ENCODE measurements at regions not wholly inside any gene's neighbourhood (a gene's known extent, or its start where the extent isn't known, plus 50 kb on each side); places are given as distances from the start of the nearest gene placed in this dataset.

DNA sequence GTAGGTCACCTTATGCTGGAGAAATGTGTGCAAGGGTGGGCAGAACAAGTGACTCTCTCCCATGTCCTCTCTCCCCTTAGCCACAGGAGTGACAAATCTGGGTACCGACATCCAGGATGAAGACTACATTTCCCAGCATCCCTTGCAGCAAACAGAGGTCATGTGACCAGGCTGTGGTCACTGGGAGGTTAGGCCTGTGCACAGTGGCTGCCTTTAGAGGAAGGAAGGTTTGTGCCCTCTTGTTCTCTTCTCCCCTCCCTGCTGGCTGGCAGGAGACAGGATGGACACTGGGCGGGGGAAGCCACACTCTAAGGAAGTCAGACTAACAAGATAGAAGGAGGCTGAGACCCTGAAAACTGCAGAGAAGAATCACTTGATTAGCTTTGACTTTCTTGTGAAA lies 360.2 kb downstream of the PREX1 start:
- BruUV-seq (replicated peaks): no TSS peak
- no peaks in the 10 kb centered on the region for H3K36me3 ChIP-seq (ENCODE audit: insufficient read depth, low read length, poor library complexity, severe bottlenecking)
- intact Hi-C loops (cut with micrococcal nuclease; ENCODE audit: unreplicated experiment): no loop called here
- TF ChIP-seq, protein P1, sequence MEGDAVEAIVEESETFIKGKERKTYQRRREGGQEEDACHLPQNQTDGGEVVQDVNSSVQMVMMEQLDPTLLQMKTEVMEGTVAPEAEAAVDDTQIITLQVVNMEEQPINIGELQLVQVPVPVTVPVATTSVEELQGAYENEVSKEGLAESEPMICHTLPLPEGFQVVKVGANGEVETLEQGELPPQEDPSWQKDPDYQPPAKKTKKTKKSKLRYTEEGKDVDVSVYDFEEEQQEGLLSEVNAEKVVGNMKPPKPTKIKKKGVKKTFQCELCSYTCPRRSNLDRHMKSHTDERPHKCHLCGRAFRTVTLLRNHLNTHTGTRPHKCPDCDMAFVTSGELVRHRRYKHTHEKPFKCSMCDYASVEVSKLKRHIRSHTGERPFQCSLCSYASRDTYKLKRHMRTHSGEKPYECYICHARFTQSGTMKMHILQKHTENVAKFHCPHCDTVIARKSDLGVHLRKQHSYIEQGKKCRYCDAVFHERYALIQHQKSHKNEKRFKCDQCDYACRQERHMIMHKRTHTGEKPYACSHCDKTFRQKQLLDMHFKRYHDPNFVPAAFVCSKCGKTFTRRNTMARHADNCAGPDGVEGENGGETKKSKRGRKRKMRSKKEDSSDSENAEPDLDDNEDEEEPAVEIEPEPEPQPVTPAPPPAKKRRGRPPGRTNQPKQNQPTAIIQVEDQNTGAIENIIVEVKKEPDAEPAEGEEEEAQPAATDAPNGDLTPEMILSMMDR (conservative IDR thresholded peaks at IDR 0.05; ENCODE audit: low read depth, low read length): no peak
- TF ChIP-seq EZH2 (IDR thresholded peaks at IDR 0.05; ENCODE audit: borderline replicate concordance, low read depth, low read length, poor library complexity, severe bottlenecking): no peak
- H3K27ac ChIP-seq (ENCODE audit: low read depth, low read length, poor library complexity, severe bottlenecking): no peak overlapping the region
- DNase-seq (ENCODE audit: low spot score): no peak
- no peaks in the 10 kb centered on the region for H3K4me1 ChIP-seq (ENCODE audit: insufficient read depth, low read length, poor library complexity, severe bottlenecking)
- CTCF ChIA-PET: no interaction called here
- H3K27me3 ChIP-seq (replicated peaks; ENCODE audit: insufficient read depth, low read depth, low read length, poor library complexity): peaks cover 46% of the 10 kb centered on the region
- H3K9me3 ChIP-seq (ENCODE audit: low read depth, low read length, poor library complexity, severe bottlenecking): no peaks in the 10 kb centered on the region
- POLR2A ChIA-PET (ENCODE audit: low non-redundant PET): no interaction called here
- no peak overlapping the region for H3K4me3 ChIP-seq (ENCODE audit: low read depth, low read length, poor library complexity, severe bottlenecking)

DNA sequence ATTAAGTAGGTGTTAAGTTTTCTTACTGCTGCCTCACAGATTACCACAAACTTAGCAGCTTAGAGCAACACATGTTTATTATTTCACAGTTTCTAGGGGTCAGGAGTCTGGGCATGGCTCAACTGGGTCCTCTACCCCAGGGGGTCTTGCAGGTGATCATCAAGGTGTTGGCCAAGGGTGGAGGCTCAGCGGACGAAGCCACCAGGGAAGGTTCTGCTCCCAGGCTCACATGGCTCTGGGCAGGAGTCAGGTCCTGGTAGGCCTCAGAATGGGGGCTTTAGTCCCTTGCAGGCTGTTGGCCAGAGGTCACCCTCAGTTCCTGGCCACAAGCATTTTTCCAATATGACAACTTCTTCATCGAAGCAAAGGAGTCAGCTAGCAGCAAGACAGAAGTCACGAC lies 362.5 kb downstream of the PREX1 start:
- intact Hi-C loops (cut with micrococcal nuclease; ENCODE audit: unreplicated experiment): no loop called here
- no TSS peak for BruUV-seq (replicated peaks)
- H3K4me3 ChIP-seq (ENCODE audit: low read depth, low read length, poor library complexity, severe bottlenecking): no peak overlapping the region
- no peaks in the 10 kb centered on the region for H3K9me3 ChIP-seq (ENCODE audit: low read depth, low read length, poor library complexity, severe bottlenecking)
- ChIA-PET POLR2A (ENCODE audit: low non-redundant PET) (no interaction called here), CTCF (no interaction called here)
- H3K4me1 ChIP-seq (ENCODE audit: insufficient read depth, low read length, poor library complexity, severe bottlenecking): no peaks in the 10 kb centered on the region
- no peak for TF ChIP-seq EZH2 (IDR thresholded peaks at IDR 0.05; ENCODE audit: borderline replicate concordance, low read depth, low read length, poor library complexity, severe bottlenecking)
- TF ChIP-seq, protein P1 (conservative IDR thresholded peaks at IDR 0.05; ENCODE audit: low read depth, low read length): no peak
- H3K27me3 ChIP-seq (replicated peaks; ENCODE audit: insufficient read depth, low read depth, low read length, poor library complexity): peaks cover 43% of the 10 kb centered on the region
- no peak overlapping the region for H3K27ac ChIP-seq (ENCODE audit: low read depth, low read length, poor library complexity, severe bottlenecking)
- no peaks in the 10 kb centered on the region for H3K36me3 ChIP-seq (ENCODE audit: insufficient read depth, low read length, poor library complexity, severe bottlenecking)
- DNase-seq (ENCODE audit: low spot score): no peak

DNA sequence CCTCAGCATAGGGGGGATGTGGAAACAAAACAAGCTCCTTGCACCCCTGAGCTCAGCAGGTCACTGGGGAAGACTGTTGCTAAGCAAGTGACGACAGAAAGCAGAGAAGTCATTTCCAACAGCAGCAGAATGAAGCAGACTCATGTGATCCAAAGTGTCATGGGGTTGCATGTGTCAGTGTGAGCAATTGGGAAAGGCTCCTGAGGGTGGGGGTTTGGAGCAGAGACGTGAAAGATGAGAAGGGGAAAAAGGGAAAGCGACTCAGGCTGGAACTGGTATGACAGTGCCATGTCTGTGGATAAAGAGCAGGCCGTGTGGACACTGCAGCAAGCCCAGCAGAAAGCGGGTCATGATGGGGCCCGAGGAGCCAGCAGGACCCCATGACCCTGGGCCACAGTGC lies 363.9 kb downstream of the PREX1 start:
- no peaks in the 10 kb centered on the region for H3K4me1 ChIP-seq (ENCODE audit: insufficient read depth, low read length, poor library complexity, severe bottlenecking)
- TF ChIP-seq EZH2 (IDR thresholded peaks at IDR 0.05; ENCODE audit: borderline replicate concordance, low read depth, low read length, poor library complexity, severe bottlenecking): no peak
- TF ChIP-seq, protein P1 (conservative IDR thresholded peaks at IDR 0.05; ENCODE audit: low read depth, low read length): no peak
- no peaks in the 10 kb centered on the region for H3K9me3 ChIP-seq (ENCODE audit: low read depth, low read length, poor library complexity, severe bottlenecking)
- no TSS peak for BruUV-seq (replicated peaks)
- no peak for DNase-seq (ENCODE audit: low spot score)
- CTCF ChIA-PET: no interaction called here
- intact Hi-C loops (cut with micrococcal nuclease; ENCODE audit: unreplicated experiment): no loop called here
- H3K4me3 ChIP-seq (ENCODE audit: low read depth, low read length, poor library complexity, severe bottlenecking): no peak overlapping the region
- POLR2A ChIA-PET (ENCODE audit: low non-redundant PET): no interaction called here
- peaks cover 35% of the 10 kb centered on the region for H3K27me3 ChIP-seq (replicated peaks; ENCODE audit: insufficient read depth, low read depth, low read length, poor library complexity)
- no peak overlapping the region for H3K27ac ChIP-seq (ENCODE audit: low read depth, low read length, poor library complexity, severe bottlenecking)
- no peaks in the 10 kb centered on the region for H3K36me3 ChIP-seq (ENCODE audit: insufficient read depth, low read length, poor library complexity, severe bottlenecking)

Measured in A673 (cell line).